Right lobe of liver (tissue), 6 donors: ENCODE measurements at regions not wholly inside any gene's neighbourhood (a gene's known extent, or its start where the extent isn't known, plus 50 kb on each side); places are given as distances from the start of the nearest gene placed in this dataset.

Source experiments
- ATAC-seq, 4 donors: fragments of 200-7000 bp; cut with Tn5 transposase; one replicate each; pipeline ENCODE4 v1.9.1; 2020; ENCODE audit warnings: mild to moderate bottlenecking in 4 of 4, moderate library complexity in 4 of 4
- DNase-seq, 3 donors: peaks; one replicate each; pipeline ENCODE4 v3.0.0-alpha.2; 2020
- H3K27ac ChIP-seq, 3 donors: fragments of 200-600 bp; one replicate each; pipeline ENCODE4 v1.8.0; 2022
- H3K27me3 ChIP-seq, 2 donors: fragments of 200-600 bp; one replicate each; pipeline ENCODE4 v1.8.0; 2022
- H3K36me3 ChIP-seq, 4 donors: fragments of 200-600 bp; sonication (generic) in 1 of 4; one replicate each; pipeline versions ENCODE4 v1.5.1 to v1.8.0; 2017 to 2022; ENCODE audit warnings: control low read depth in 1 of 4
- H3K4me1 ChIP-seq, 4 donors: fragments of 200-600 bp; sonication (generic) in 1 of 4; one replicate each; pipeline versions ENCODE4 v1.5.1 to v1.8.0; 2017 to 2022; ENCODE audit warnings: control low read depth in 1 of 4
- H3K4me3 ChIP-seq, 3 donors: fragments of 200-600 bp; one replicate each; pipeline ENCODE4 v1.8.0; 2022
- H3K9me3 ChIP-seq, 4 donors: fragments of 200-600 bp; sonication (generic) in 1 of 4; one replicate each; pipeline versions ENCODE4 v1.5.1 to v1.8.0; 2017 to 2022; ENCODE audit warnings: control low read depth in 1 of 4
- CTCF ChIP-seq, 4 donors: fragments of 200-600 bp in 3 of 4; fragments of 450-650 bp in 1 of 4; IDR thresholded peaks; one replicate each; pipeline versions ENCODE4 v1.5.1 to v1.8.0; 2016 to 2022; ENCODE audit warnings: antibody characterized with exemption in 4 of 4, mild to moderate bottlenecking in 2 of 4
- POLR2A ChIP-seq: fragments of 450-650 bp; IDR thresholded peaks from one replicate; pipeline ENCODE4 v1.6.1; 2017; ENCODE audit warnings: antibody characterized with exemption, mild to moderate bottlenecking
- WGBS: methylation state at CpG from one replicate; pipeline ENCODE4 v1.1.6; 2018; ENCODE audit warnings: low coverage, low lambda C conversion rate; ENCODE audit not compliant: insufficient coverage; ENCODE audit errors: missing lambda C conversion rate; 5-methylcytosine and 5-hydroxymethylcytosine counted together
- intact Hi-C, 2 donors: fragments of 100-400 bp; cut with DNase I; formaldehyde crosslinking; loops; one replicate each; pipeline versions ENCODE4 v1.11.2 to v1.14.1; 2022
- donor health status: DM: no; HTN: yes; CAD: no.
- donor health status: DM: no; HTN: no; CAD: no.
- donor health status: DM: no; HTN: no; CAD: no.
- donor health status: DM: no; HTN: yes; CAD: no.
- donor health status: DM: no; HTN: yes; CAD: no.

- H3K27me3 ChIP-seq, result no peaks in the 10 kb centered on the region
- ATAC-seq (no peak), DNase-seq (no peak)
- H3K4me3 ChIP-seq, result no peak overlapping the region
- TF ChIP-seq CTCF (IDR thresholded peaks at IDR 0.05) (no peak), POLR2A (no peak)
- no peaks in the 10 kb centered on the region for H3K4me1 ChIP-seq
- H3K27ac ChIP-seq, result no peak overlapping the region
- 50% methylated on average over 2 of the region's 2 CpGs for WGBS
- intact Hi-C loops, result no loop called here
- H3K36me3 ChIP-seq, result no peaks in the 10 kb centered on the region
- H3K9me3 ChIP-seq, result no peaks in the 10 kb centered on the region
Observed at GRCh38 chr16:64579712-64580111, 542.2 kb downstream of the CDH11 start.

GRCh38 chr16:64545768-64546167 lies 576.1 kb downstream of the CDH11 start:
- ATAC-seq, result no peak

GRCh38 chr16:64544859-64545258 lies 577.0 kb downstream of the CDH11 start:
- Histone ChIP-seq H3K9me3 (no peaks in the 10 kb centered on the region), H3K27ac (no peak overlapping the region), H3K4me3 (no peak overlapping the region), H3K4me1 (peaks cover 0 to 2% (median 0%) of the 10 kb centered on the region in 4 donors), H3K27me3 (no peaks in the 10 kb centered on the region), H3K36me3 (no peaks in the 10 kb centered on the region)
- intact Hi-C loops, result no loop called here
- DNase-seq, result no peak
- WGBS, result 37% methylated on average over 1 of the region's 1 CpG
- TF ChIP-seq POLR2A (no peak), CTCF (IDR thresholded peaks at IDR 0.05) (no peak)
- ATAC-seq, result no peak

More at GRCh38 chr16:64545768-64546167, 576.1 kb downstream of the CDH11 start:
- intact Hi-C loops, result no loop called here
- no peaks in the 10 kb centered on the region for H3K9me3 ChIP-seq
- 61% methylated on average over 2 of the region's 2 CpGs for WGBS
- H3K27me3 ChIP-seq, result no peaks in the 10 kb centered on the region
- DNase-seq, result no peak
- no peak overlapping the region for H3K4me3 ChIP-seq
- no peak overlapping the region for H3K27ac ChIP-seq
- H3K36me3 ChIP-seq, result no peaks in the 10 kb centered on the region
- H3K4me1 ChIP-seq, result peaks cover 0 to 2% (median 0%) of the 10 kb centered on the region in 4 donors
- no peak for TF ChIP-seq POLR2A
- TF ChIP-seq CTCF (IDR thresholded peaks at IDR 0.05), result no peak

- ATAC-seq, result no peak
- no peak for TF ChIP-seq POLR2A
- H3K4me3 ChIP-seq, result no peak overlapping the region
- H3K27ac ChIP-seq, result no peak overlapping the region
- no peaks in the 10 kb centered on the region for H3K27me3 ChIP-seq
- DNase-seq, result no peak
- no peaks in the 10 kb centered on the region for H3K36me3 ChIP-seq
- H3K9me3 ChIP-seq, result no peaks in the 10 kb centered on the region
- WGBS, result 49% methylated on average over 3 of the region's 4 CpGs
- peaks cover 0 to 2% (median 0%) of the 10 kb centered on the region in 4 donors for H3K4me1 ChIP-seq
- intact Hi-C loops, result no loop called here
Observed at GRCh38 chr16:64543441-64543840, 578.4 kb downstream of the CDH11 start.

- ATAC-seq, result no peak
- no peak overlapping the region for H3K4me3 ChIP-seq
- no peaks in the 10 kb centered on the region for H3K27me3 ChIP-seq
- intact Hi-C loops, result no loop called here
- H3K4me1 ChIP-seq, result peaks cover 0 to 2% (median 0%) of the 10 kb centered on the region in 4 donors
- no peak for TF ChIP-seq CTCF (IDR thresholded peaks at IDR 0.05)
- no peak for TF ChIP-seq POLR2A
- H3K9me3 ChIP-seq, result no peaks in the 10 kb centered on the region
- DNase-seq, result no peak
- no peaks in the 10 kb centered on the region for H3K36me3 ChIP-seq
- H3K27ac ChIP-seq, result no peak overlapping the region
- 45% methylated on average over 1 of the region's 1 CpG for WGBS
Observed at GRCh38 chr16:64543031-64543430, 578.8 kb downstream of the CDH11 start.
